Epithelial cell of esophagus (primary cell): ENCODE measurements at regions not wholly inside any gene's neighbourhood (a gene's known extent, or its start where the extent isn't known, plus 50 kb on each side); places are given as distances from the start of the nearest gene placed in this dataset.

Experiments used
- DNase-seq: peaks from one replicate; pipeline ENCODE4 v3.0.0; 2010; ENCODE audit warnings: low read depth
- H3K4me3 ChIP-seq: 2 replicates; pipeline ENCODE4 v1.5.1; 2011; ENCODE audit warnings: mild to moderate bottlenecking, low read length, control low read depth
- TF ChIP-seq, protein P1 (sequence below): IDR thresholded peaks from 2 replicates; pipeline ENCODE4 v1.5.1; 2011; ENCODE audit warnings: low read depth, mild to moderate bottlenecking, low read length, control low read depth, inconsistent platforms; ENCODE audit not compliant: insufficient read depth; ENCODE audit errors: missing control alignments

DNA sequence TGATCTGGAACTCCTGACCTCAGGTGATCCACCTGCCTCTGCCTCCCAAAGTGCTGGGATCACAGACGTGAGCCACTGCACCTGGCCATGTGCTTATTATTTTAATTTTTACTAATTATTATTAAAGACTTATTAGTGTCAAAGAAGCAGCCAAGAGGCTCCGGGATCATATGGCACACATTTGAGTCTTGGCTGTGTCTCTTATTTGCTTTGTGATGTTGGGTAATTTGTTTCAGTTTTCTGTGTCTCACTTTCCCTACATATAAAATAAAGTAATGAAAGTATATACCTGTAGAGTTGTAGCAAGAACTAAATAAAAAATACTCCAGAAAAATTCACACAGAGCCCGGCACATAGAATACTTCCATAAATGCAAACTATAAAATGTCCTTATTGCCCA lies 238.0 kb upstream of the TBL1XR1 start:
- no peak overlapping the region for H3K4me3 ChIP-seq
- TF ChIP-seq, protein P1, sequence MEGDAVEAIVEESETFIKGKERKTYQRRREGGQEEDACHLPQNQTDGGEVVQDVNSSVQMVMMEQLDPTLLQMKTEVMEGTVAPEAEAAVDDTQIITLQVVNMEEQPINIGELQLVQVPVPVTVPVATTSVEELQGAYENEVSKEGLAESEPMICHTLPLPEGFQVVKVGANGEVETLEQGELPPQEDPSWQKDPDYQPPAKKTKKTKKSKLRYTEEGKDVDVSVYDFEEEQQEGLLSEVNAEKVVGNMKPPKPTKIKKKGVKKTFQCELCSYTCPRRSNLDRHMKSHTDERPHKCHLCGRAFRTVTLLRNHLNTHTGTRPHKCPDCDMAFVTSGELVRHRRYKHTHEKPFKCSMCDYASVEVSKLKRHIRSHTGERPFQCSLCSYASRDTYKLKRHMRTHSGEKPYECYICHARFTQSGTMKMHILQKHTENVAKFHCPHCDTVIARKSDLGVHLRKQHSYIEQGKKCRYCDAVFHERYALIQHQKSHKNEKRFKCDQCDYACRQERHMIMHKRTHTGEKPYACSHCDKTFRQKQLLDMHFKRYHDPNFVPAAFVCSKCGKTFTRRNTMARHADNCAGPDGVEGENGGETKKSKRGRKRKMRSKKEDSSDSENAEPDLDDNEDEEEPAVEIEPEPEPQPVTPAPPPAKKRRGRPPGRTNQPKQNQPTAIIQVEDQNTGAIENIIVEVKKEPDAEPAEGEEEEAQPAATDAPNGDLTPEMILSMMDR: no peak
- no peak for DNase-seq

GRCh38 chr3:177437513-177438337 lies 240.4 kb upstream of the TBL1XR1 start:
- TF ChIP-seq, protein P1: no peak
- H3K4me3 ChIP-seq: no peak overlapping the region
- DNase-seq: no peak

GRCh38 chr3:177438596-177439220 lies 241.4 kb upstream of the TBL1XR1 start:
- no peak overlapping the region for H3K4me3 ChIP-seq
- DNase-seq: no peak
- TF ChIP-seq, protein P1: no peak

DNA sequence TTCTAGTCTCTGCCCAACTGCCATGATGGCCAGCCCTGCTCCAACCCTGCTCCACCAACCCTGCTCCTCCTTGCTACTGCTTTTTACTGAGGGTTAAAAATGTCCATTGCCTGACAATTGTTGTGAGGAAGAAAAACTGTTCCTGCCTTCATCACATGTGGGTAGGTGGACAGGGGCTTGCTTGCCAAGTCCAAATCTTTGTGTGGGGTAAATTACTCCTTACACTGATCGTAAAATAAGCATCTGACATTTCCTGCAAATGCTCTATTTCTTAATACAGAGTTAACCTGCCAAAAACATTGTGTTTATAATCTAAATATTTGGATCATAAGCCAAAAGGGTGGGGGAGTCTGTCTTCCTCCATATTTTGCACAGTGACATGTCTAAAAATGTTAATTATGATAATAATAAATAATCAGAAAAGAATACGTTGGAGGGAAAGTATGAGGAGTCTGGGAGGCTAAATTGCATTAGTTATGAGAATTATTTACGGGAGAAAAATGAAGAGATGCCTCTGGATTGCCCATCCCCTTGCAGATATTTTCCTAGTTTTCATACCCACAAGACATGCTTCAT lies 242.5 kb upstream of the TBL1XR1 start:
- TF ChIP-seq, protein P1: no peak
- DNase-seq: no peak
- H3K4me3 ChIP-seq: no peak overlapping the region

DNA sequence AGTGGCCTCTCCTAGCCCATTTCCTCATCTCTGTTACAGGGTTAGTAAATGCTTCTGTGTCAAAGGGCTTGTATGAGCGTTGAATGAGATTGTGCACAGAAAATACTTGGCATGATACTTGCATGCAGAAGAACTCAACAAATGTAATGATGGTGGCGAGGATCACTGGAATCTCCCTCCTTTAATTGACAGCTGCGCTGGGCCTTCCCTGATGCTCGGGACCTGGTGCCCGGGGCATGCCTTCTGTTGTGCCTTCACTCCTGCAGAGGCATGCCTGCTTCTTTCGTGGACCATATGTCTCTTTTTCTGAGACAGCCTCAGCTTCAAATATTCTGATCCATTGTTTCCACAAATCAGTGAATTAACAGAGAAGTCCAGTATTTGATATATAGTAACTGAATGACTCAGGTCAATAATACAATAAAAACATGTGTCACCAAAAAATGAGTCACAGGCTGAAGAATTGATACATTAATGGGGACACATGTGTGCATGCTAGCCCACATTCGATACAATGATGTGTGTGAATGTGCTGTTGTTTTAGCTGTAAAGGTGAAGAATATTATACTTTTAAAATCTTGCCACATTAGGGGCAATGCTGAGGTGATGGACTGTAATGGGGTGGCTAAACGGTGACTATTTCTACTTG lies 243.3 kb upstream of the TBL1XR1 start:
- peak; percentile 50 for DNase-seq
- H3K4me3 ChIP-seq: no peak overlapping the region
- TF ChIP-seq, protein P1: no peak

GRCh38 chr3:177441276-177441812 lies 244.1 kb upstream of the TBL1XR1 start:
- no peak for DNase-seq
- no peak overlapping the region for H3K4me3 ChIP-seq
- TF ChIP-seq, protein P1: no peak
